Activated CD4-positive, alpha-beta T cell treated with anti-CD3 and anti-CD28 coated beads, Interleukin-2, Interleukin-4, amounts not matched to agents 100 ng/mL and 50 ng/mL, durations not matched to agents 16 hours and 8 hours (primary cell): ENCODE measurements at regions not wholly inside any gene's neighbourhood (a gene's known extent, or its start where the extent isn't known, plus 50 kb on each side); places are given as distances from the start of the nearest gene placed in this dataset.
"Not testable (repeated sequence)": the region's sequence is repeated elsewhere in the genome, so short reads cannot be mapped to it uniquely, and the experiment has no call there.

Experiments used
- DNase-seq: peaks from one replicate; pipeline ENCODE4 v3.0.0-alpha.2; 2020; ENCODE audit warnings: low spot score

- DNase-seq = no peak
Observed at GRCh38 chr17:22253007-22253406, 560.7 kb downstream of the KCNJ18 start.

DNA sequence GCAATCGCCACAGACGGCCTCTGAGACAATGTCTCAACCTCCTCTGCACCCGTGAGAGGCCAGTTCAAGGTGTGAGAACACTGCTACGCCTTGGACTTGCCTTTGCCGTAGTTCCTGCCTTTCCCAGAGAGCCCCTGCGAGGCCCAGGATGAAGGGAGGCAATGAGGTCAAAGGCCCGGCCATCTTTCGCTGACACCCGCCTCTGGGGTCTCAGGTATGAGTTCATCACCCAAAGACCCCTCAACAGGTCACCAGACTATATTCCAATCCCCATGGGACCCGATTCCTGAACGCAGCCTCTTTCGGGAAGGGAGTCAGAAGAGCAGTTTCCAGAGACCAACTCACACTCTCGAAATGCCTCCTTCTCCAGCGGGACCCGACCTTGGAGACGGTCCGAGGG is 573.5 kb downstream of the KCNJ18 start:
- no peak for DNase-seq

DNA sequence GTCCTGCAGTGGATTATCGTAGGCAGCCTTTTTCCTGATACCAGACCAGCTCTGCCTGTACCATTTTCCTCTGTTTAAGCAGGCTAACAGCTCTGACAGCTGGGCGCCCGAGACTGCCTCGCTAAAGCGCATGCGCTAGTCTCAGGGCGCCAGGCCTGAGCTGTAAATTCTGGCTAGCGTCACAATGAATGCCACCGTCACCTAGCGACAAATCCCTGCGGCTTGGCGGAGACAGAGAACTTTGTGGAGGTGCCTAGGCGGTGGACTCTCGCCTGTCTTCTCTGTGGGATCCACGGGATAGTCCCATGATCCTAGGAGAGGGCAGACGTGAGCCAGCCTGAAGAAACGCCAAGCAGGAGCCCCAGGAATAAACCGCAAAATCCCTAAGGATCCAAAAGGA is 573.9 kb downstream of the KCNJ18 start:
- DNase-seq = no peak

DNA sequence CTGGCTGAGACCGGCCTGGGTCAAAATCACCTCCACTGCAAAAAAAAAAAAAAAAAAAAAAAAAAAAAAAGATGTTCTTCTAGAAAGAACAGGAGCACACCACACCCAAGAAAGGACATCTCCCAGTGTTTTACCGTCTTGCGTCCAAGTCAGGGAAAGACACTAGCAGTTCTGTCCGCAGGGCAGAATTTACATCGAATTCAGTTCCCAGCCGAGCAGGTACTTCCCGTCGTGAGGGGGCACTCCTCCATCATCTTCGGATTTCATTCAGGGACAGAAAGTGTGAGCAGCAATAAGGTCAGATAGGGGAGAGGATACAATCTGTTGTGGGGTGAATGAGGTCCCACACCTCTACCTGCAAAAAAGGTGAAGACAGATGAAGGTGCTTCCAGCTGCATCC is 574.7 kb downstream of the KCNJ18 start:
- DNase-seq = no peak

GRCh38 chr17:22268214-22268911 is 576.0 kb downstream of the KCNJ18 start:
- DNase-seq = no peak

GRCh38 chr17:22268912-22269220 is 576.5 kb downstream of the KCNJ18 start:
- DNase-seq = no peak

GRCh38 chr17:22270381-22270780 is 578.1 kb downstream of the KCNJ18 start:
- no peak for DNase-seq

- not testable (repeated sequence) for DNase-seq
Observed at GRCh38 chr17:22270809-22271208, 578.5 kb downstream of the KCNJ18 start.

GRCh38 chr17:22272363-22273146 is 580.2 kb downstream of the KCNJ18 start:
- no peak for DNase-seq

DNA sequence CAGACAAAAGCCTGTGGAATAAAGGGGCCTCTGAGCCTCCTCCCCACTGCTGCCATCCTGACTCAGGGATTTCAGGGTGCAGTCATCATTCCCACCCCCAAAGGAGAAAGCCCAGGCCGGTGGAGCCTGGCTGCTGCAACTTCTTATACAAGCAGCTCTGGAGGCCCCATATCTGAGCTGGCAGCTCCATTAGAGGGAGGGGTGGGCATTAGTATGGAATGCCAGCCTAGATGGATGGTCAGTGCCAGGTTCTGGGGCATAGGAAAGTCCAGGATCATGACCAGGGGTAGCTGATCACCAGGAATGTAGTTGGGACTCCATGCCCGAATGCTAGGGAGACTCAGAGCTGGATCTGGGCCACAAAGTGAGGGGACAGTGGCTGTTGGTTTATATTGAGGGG is 581.0 kb downstream of the KCNJ18 start:
- DNase-seq = no peak

GRCh38 chr17:22277595-22277994 is 585.3 kb downstream of the KCNJ18 start:
- DNase-seq = no peak

DNA sequence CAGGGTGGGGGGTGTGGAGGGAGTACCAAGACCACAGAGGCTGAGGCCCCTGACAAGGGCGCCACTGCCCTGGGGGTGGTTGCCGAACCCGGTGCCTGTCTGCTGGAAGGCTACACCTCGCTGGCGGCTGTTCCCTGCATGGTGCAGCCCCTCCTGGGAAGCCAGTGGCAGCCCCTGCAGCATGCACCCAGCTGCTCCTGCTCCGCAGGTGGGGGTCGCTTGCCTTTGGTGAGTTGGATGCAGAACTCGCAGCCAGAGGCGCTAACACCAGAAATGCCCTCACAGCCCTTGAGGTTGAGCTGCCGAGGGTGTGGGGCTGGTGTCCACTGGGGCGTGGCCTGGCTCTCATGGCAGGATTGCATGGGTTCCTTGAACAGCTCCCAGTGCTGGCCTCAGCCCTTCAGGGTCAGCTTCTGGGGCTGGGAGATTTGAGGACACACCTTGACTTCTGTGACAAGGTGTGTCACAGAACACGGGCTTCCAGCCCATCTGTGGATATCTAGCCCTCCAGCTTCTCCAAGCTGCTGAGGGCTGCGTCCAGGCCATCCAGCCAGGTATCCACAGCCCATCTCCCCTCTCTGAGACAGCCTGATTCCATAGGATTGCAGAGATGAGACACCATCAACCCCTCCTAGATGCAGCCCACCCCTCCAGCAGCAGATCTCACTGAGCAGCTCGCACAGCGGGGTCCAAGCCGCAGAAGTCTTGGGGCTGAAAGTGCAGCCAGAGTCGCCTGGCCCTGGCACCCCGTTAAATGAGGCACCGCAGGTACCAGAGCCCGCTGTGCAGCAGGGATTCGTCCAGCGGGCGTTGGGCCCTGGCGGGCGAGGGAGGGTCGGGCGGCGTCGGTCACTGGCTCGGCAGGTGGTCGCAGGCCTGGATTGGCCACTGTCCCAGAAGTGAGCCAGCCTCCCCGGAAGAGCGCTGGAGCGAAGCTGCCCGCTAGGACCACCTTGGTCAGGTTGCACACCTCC is 586.3 kb downstream of the KCNJ18 start:
- no peak for DNase-seq

GRCh38 chr17:22286337-22287041 is 594.2 kb downstream of the KCNJ18 start:
- DNase-seq = no peak

GRCh38 chr17:22298484-22298951 is 606.2 kb downstream of the KCNJ18 start:
- not testable (repeated sequence) for DNase-seq

GRCh38 chr17:22300177-22300576 is 607.9 kb downstream of the KCNJ18 start:
- DNase-seq = no peak

- DNase-seq = no peak
Observed at GRCh38 chr17:22300731-22301352, 608.5 kb downstream of the KCNJ18 start.

DNA sequence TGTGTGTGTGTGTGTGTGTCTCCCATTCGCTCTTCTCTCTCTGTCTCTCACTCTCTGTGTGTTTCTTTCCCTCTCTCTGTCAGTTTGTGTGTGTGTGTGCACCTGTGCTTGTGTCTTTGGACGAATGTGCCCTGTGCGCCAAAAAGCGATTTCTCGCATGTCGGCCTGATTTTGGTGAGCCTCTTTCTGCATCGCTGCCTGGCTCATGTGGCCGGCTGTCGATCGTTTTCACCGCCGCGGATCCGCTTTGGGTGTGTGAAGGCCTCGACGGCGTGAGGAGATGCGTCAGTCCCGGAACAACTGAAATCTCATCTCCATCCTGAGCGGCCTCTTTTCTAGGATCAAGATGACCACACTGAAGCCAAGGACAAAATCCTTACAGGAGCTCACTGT is 609.0 kb downstream of the KCNJ18 start:
- no peak for DNase-seq

DNA sequence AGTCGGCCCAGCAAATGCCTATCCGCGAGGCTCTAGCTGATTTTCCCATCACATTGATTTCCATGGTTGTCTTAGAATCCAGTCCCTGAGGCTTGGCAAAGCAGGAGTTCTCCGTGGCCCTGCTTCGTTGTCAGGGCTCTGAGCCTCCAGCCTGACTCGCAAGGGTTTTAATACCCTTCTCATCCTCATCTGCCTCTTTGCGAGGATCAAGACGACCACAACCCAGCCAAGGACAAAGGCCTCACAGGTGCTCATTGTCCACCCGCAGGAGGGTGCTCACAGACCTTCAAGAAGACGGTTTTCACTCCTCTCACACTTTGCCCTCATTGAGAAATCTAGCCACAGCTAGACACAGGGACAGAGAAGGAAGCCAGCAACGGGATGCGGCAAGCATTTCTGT is 610.8 kb downstream of the KCNJ18 start:
- DNase-seq = no peak

- no peak for DNase-seq
Observed at GRCh38 chr17:22303865-22304264, 611.5 kb downstream of the KCNJ18 start.

- no peak for DNase-seq
Observed at GRCh38 chr17:22304667-22305303, 612.5 kb downstream of the KCNJ18 start.
